ENCODE measurements at regions not wholly inside any gene's neighbourhood (a gene's known extent, or its start where the extent isn't known, plus 50 kb on each side); places are given as distances from the start of the nearest gene placed in this dataset.
"Not testable (repeated sequence)": the region's sequence is repeated elsewhere in the genome, so short reads cannot be mapped to it uniquely, and the experiment has no call there.

DNA sequence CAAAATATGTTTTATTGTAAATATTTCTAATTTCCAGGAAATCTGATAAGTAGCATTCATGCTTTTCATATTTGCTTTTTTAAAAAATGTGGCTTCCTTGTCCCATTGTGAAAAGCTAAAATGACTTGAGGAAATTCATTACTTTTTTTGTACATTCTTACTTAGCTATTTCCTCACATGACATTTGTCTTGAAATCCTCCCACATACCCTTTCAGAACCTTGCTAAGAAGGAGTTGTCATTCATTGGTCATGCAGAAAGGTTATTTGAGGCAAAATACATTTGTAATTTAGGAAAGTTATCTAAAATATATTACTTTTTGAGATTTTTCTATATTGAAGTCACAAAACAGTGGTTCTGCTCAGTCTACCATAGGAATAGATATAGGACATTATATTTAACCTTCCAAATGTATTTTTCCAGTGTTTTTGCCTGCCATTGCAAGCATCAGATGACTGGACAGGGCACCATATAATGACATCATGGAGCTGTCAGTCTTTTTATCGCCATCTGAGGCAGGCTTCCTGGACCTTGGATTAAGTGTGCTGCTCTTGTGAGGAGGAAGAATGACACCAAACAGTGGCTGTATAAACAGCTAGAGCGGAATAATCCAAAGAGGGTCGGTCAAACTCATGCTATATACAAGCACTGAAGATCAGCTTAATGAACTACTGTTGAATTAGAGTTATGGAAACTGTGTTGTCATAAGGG, 109.4 kb upstream of the HCRTR2 start:
- no peak for DNase-seq

- DNase-seq = peak; percentile 1
Observed at GRCh38 chr6:55069132-55069781, 105.1 kb upstream of the HCRTR2 start.

- no peak for DNase-seq
Observed at GRCh38 chr6:55082021-55082420, 92.3 kb upstream of the HCRTR2 start.

- DNase-seq = not testable (repeated sequence)
Observed at GRCh38 chr6:55088011-55088410, 86.3 kb upstream of the HCRTR2 start.

- no peak for DNase-seq
Observed at GRCh38 chr6:55088902-55089301, 85.4 kb upstream of the HCRTR2 start.

DNA sequence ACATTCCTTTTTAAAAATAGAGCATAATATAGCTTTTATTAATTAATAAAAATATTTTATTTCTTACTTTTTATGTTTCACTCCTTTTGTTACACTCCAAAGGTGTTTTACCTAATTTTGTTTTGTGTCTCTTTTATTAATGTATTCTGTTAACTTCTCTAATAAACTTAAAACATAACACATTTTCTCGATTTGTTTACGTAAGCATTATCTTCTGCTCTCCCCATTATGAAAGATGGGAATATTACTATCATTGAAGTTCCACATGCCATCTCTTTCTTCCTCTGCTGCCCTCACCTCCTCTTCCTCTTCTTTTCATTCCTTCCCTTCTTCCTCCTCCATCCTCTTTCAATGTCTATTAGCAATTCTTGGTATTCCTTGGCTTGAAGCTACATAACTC, 85.0 kb upstream of the HCRTR2 start:
- no peak for DNase-seq

DNA sequence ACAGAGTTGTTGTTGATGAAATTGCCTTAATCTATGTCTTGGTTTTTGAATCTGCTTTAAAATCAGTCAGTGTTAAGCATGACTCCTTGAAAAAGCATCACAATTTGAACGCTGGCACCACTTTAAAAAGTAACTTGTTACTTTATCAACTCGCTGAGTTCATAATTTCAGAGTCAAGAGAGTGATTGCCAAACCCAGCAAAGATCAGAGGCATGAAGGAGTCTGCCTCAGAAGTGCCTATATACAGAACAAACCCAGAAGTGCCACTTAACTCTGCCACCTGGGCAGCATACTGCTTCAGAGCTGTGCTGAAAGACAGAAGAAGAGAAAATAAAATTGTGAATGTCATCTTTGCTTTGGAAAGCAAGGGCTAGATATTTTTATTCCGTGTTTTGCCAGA, 73.6 kb upstream of the HCRTR2 start:
- no peak for DNase-seq

- DNase-seq = no peak
Observed at GRCh38 chr6:55101157-55101556, 73.2 kb upstream of the HCRTR2 start.

- DNase-seq = no peak
Observed at GRCh38 chr6:55108134-55109130, 65.9 kb upstream of the HCRTR2 start.

DNA sequence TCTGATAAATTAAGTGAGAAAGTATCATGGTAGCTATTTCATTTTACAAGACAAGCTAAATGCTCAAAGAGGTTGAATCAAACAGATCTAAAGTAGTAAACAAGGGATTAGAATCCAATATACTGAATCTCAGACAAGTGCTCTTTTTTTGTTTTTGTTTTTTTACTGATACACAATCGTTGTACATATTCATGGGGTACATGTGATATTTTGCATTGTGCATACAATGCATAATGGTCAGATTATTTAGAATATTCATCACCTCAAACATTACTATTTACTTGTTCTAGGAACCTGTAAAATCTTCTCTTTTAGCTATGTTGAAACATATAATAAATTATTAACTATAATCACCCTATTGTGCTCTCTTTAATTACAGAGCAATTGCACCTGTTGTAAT, 57.0 kb upstream of the HCRTR2 start:
- no peak for DNase-seq

DNA sequence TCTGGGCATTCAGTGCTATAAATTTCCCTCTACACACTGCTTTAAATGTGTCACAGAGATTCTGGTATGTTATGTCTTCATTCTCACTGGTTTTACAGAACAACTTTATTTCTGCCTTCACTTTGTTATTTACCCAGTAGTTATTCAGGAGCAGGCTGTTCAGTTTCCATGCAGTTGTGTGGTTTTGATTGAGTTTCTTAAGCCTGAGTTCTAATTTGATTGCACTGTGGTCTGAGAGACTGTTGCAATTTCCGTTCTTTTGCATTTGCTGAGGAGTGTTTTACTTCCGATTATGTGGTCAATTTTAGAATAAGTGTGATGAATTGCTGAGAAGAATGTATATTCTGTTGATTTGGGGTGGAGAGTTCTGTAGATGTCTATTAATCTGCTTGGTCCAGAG, 50.1 kb upstream of the HCRTR2 start:
- DNase-seq = not testable (repeated sequence)

All from stimulated activated CD4-positive, alpha-beta T cell treated with anti-CD3 and anti-CD28 coated beads, Interleukin-15, amount 100 ng/mL, for 24 hours (primary cell).